OCI-LY1 (cell line): ENCODE measurements at regions not wholly inside any gene's neighbourhood (a gene's known extent, or its start where the extent isn't known, plus 50 kb on each side); places are given as distances from the start of the nearest gene placed in this dataset.
"Not testable (repeated sequence)": the region's sequence is repeated elsewhere in the genome, so short reads cannot be mapped to it uniquely, and the experiment has no call there.

Experiments
- H2AFZ ChIP-seq: fragments of 200-600 bp; sonication (generic), shearing (Covaris generic); 2 replicates; pipeline ENCODE4 v1.6.0; 2014; ENCODE audit warnings: antibody characterized with exemption, mild to moderate bottlenecking, low read length
- H3F3A ChIP-seq: fragments of 200-600 bp; sonication (generic), shearing (Covaris generic); 2 replicates; pipeline ENCODE4 v1.6.0; 2014; ENCODE audit warnings: mild to moderate bottlenecking, antibody characterized with exemption, low read length, moderate library complexity; ENCODE audit not compliant: insufficient read depth
- H3K27ac ChIP-seq: fragments of 200-600 bp; sonication (generic); 2 replicates; pipeline ENCODE4 v1.5.1; 2014; ENCODE audit warnings: low read length, mixed run types, mild to moderate bottlenecking, low read depth; ENCODE audit not compliant: poor library complexity, severe bottlenecking
- H3K27me3 ChIP-seq: fragments of 200-600 bp; sonication (generic); 2 replicates; pipeline ENCODE4 v1.6.0; 2014; ENCODE audit warnings: antibody characterized with exemption, mild to moderate bottlenecking, low read length, moderate library complexity; ENCODE audit not compliant: insufficient read depth
- H3K36me3 ChIP-seq: fragments of 200-600 bp; sonication (generic); 2 replicates; pipeline ENCODE4 v1.6.1; 2014; ENCODE audit warnings: mild to moderate bottlenecking, antibody characterized with exemption, low read length, moderate library complexity, mixed read lengths; ENCODE audit not compliant: insufficient read depth
- H3K4me1 ChIP-seq: fragments of 200-600 bp; sonication (generic); 2 replicates; pipeline ENCODE4 v1.5.1; 2014; ENCODE audit warnings: mild to moderate bottlenecking, low read length, moderate library complexity; ENCODE audit not compliant: insufficient read depth, severe bottlenecking
- H3K4me2 ChIP-seq: fragments of 200-600 bp; sonication (generic), shearing (Covaris generic); 2 replicates; pipeline ENCODE4 v1.6.1; 2014; ENCODE audit warnings: low read length
- H3K4me3 ChIP-seq: fragments of 200-600 bp; sonication (generic); 2 replicates; pipeline ENCODE4 v1.5.1; 2014; ENCODE audit warnings: low read length, low read depth, mild to moderate bottlenecking, mixed read lengths; ENCODE audit not compliant: poor library complexity, severe bottlenecking
- H3K79me2 ChIP-seq: fragments of 200-600 bp; shearing (Covaris generic); 2 replicates; pipeline ENCODE4 v1.6.1; 2016; ENCODE audit warnings: mixed run types, low read length, mixed read lengths; ENCODE audit not compliant: insufficient read depth
- H3K9ac ChIP-seq: fragments of 200-600 bp; sonication (generic), shearing (Covaris generic); 2 replicates; pipeline ENCODE4 v1.6.1; 2014; ENCODE audit warnings: mild to moderate bottlenecking, low read length, mixed read lengths
- H3K9me2 ChIP-seq: fragments of 200-600 bp; sonication (generic), shearing (Covaris generic); 2 replicates; pipeline ENCODE4 v1.6.1; 2014; ENCODE audit warnings: low read depth, mild to moderate bottlenecking, low read length, mixed read lengths
- H3K9me3 ChIP-seq: fragments of 200-600 bp; shearing (Covaris generic); 2 replicates; pipeline ENCODE4 v1.6.1; 2014; ENCODE audit warnings: low read length, mixed read lengths
- H4K20me1 ChIP-seq: fragments of 200-600 bp; sonication (generic), shearing (Covaris generic); 2 replicates; pipeline ENCODE4 v1.6.0; 2016; ENCODE audit warnings: mild to moderate bottlenecking, low read length; ENCODE audit not compliant: insufficient read depth
- EZH2 ChIP-seq: fragments of 200-600 bp; sonication (generic), shearing (Covaris generic); IDR thresholded peaks from 2 replicates; pipeline ENCODE4 v1.8.0; 2017; ENCODE audit warnings: borderline replicate concordance, mixed run types, mild to moderate bottlenecking, antibody characterized with exemption, low read length, moderate library complexity, mixed read lengths
- TF ChIP-seq, protein P1 (sequence below): fragments of 200-600 bp; sonication (generic), shearing (Covaris generic); IDR thresholded peaks from 2 replicates; pipeline ENCODE4 v1.5.1; 2017; ENCODE audit warnings: mild to moderate bottlenecking, antibody characterized with exemption, low read length, moderate library complexity, mixed read lengths

DNA sequence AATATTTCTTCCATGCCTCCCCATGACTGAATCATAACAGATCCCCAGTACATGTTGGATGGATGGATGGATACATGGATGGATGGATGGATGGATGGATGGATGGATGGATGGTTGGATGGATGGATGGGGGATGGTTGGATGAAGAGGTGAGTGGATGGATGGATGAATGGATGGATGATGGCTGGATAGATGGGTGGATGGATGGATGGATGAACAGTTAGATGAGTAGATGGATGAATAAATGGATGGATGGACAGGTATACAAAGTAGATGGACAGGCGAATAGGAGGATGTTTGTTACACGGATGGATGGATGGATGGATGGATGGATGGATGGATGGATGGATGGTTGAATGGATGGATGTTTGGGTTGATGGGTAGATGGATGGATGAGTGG, 120.0 kb upstream of the HAND1 start:
- Histone ChIP-seq H3F3A (no peaks in the 10 kb centered on the region), H3K9me3 (no peaks in the 10 kb centered on the region), H4K20me1 (no peaks in the 10 kb centered on the region), H3K27ac (no peak overlapping the region), H3K4me2 (no peak overlapping the region), H3K79me2 (no peaks in the 10 kb centered on the region), H3K4me3 (no peak overlapping the region), H3K27me3 (peaks cover 6% of the 10 kb centered on the region; the same call in 1 of the 2 replicates), H3K9ac (no peak overlapping the region), H3K36me3 (no peaks in the 10 kb centered on the region), H3K9me2 (no peaks in the 10 kb centered on the region), H2AFZ (no peak overlapping the region), H3K4me1 (no peaks in the 10 kb centered on the region)
- TF ChIP-seq, protein P1, sequence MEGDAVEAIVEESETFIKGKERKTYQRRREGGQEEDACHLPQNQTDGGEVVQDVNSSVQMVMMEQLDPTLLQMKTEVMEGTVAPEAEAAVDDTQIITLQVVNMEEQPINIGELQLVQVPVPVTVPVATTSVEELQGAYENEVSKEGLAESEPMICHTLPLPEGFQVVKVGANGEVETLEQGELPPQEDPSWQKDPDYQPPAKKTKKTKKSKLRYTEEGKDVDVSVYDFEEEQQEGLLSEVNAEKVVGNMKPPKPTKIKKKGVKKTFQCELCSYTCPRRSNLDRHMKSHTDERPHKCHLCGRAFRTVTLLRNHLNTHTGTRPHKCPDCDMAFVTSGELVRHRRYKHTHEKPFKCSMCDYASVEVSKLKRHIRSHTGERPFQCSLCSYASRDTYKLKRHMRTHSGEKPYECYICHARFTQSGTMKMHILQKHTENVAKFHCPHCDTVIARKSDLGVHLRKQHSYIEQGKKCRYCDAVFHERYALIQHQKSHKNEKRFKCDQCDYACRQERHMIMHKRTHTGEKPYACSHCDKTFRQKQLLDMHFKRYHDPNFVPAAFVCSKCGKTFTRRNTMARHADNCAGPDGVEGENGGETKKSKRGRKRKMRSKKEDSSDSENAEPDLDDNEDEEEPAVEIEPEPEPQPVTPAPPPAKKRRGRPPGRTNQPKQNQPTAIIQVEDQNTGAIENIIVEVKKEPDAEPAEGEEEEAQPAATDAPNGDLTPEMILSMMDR, result no peak
- no peak for TF ChIP-seq EZH2

DNA sequence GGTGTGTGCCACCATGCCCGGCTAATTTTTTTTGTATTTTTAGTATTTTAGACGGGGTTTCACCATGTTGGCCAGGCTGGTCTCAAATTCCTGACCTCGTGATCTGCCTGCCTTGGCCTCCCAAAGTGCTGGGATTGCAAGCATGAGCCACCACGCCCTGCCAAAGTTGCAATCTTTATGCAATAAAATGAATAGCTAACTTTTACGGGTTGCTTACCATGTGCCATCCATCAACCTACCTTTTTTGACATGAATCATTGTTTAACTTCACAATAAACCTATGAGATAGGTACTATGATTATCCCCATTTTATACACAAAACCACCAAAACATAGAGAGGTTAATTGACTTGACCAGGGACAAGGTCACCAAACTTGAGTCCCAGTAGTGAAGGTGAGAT, 118.8 kb upstream of the HAND1 start:
- H3K27ac ChIP-seq, H3K9ac ChIP-seq, H4K20me1 ChIP-seq, H3K27me3 ChIP-seq, H3K79me2 ChIP-seq, H3K36me3 ChIP-seq, H3K9me2 ChIP-seq, H3K4me2 ChIP-seq, H2AFZ ChIP-seq, H3F3A ChIP-seq, H3K4me3 ChIP-seq, H3K9me3 ChIP-seq, H3K4me1 ChIP-seq: not testable (repeated sequence)

DNA sequence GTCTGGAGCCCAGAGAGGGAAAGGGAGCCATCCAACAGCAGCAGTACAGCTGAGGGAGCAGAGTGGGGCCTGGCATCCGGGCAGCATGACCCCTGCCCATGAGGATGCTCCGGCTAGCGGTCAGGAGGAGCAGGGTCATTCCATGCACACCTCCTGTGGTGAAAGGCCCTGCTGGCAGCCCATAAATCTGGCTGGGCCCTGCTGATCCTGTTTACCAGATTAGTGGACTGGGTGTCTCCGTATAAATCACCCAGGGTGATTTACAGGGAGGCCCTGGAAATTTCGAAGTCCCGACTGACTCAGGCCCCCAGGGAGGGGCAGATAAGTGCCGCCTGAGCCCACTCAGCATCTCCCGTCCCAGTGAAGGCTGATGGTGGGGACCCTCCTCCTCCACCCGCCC, 117.6 kb upstream of the HAND1 start:
- H3K9me3 ChIP-seq, result no peaks in the 10 kb centered on the region
- no peak overlapping the region for H3K27ac ChIP-seq
- no peaks in the 10 kb centered on the region for H4K20me1 ChIP-seq
- no peak overlapping the region for H2AFZ ChIP-seq
- no peaks in the 10 kb centered on the region for H3K4me1 ChIP-seq
- H3K4me3 ChIP-seq, result no peak overlapping the region
- no peaks in the 10 kb centered on the region for H3K79me2 ChIP-seq
- no peaks in the 10 kb centered on the region for H3F3A ChIP-seq
- H3K9me2 ChIP-seq, result no peaks in the 10 kb centered on the region
- H3K36me3 ChIP-seq, result no peaks in the 10 kb centered on the region
- TF ChIP-seq, protein P1, result no peak
- TF ChIP-seq EZH2, result no peak
- peaks cover 6% of the 10 kb centered on the region; the same call in 1 of the 2 replicates for H3K27me3 ChIP-seq
- no peak overlapping the region for H3K4me2 ChIP-seq
- H3K9ac ChIP-seq, result no peak overlapping the region

DNA sequence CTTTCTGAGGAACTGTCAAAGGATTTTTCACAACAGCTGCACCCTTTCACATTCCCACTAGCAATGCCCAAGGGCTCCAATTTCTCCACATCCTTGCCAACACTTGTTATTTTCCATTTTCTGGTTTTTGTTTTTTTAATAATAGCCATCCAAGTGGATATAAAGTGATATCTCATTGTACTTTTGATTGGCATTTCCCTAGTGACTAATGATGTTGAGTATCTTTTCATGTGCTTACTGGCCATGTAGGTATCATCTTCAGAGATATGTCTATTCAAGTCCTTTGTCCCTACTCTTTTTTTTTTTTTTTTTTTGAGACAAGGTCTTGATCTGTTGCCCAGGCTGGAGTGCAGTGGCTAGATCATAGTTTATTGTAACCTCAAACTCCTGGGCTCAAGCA, 115.8 kb upstream of the HAND1 start:
- no peaks in the 10 kb centered on the region for H3K4me1 ChIP-seq
- peaks cover 6% of the 10 kb centered on the region; the same call in 1 of the 2 replicates for H3K27me3 ChIP-seq
- H3K9ac ChIP-seq, result no peak overlapping the region
- H3K9me2 ChIP-seq, result no peaks in the 10 kb centered on the region
- H3K4me3 ChIP-seq, result no peak overlapping the region
- H2AFZ ChIP-seq, result no peak overlapping the region
- H3K9me3 ChIP-seq, result no peaks in the 10 kb centered on the region
- no peaks in the 10 kb centered on the region for H4K20me1 ChIP-seq
- H3K27ac ChIP-seq, result no peak overlapping the region
- H3F3A ChIP-seq, result no peaks in the 10 kb centered on the region
- H3K36me3 ChIP-seq, result no peaks in the 10 kb centered on the region
- no peak for TF ChIP-seq EZH2
- TF ChIP-seq, protein P1, result no peak
- H3K79me2 ChIP-seq, result no peaks in the 10 kb centered on the region
- H3K4me2 ChIP-seq, result no peak overlapping the region
